ENCODE measurements at regions not wholly inside any gene's neighbourhood (a gene's known extent, or its start where the extent isn't known, plus 50 kb on each side); places are given as distances from the start of the nearest gene placed in this dataset.

- TF ChIP-seq EZH2phosphoT487 (IDR thresholded peaks at IDR 0.05; ENCODE audit: low read depth) (no peak), CTCF (IDR thresholded peaks at IDR 0.05; ENCODE audit: low read depth, low read length) (no peak)
These were observed 143.9 kb downstream of the PJA1 start for GRCh38 chrX:69021141-69021960.

Measured in OCI-LY3 (cell line).